HepG2 (cell line): ENCODE measurements at regions not wholly inside any gene's neighbourhood (a gene's known extent, or its start where the extent isn't known, plus 50 kb on each side); places are given as distances from the start of the nearest gene placed in this dataset.

Experiments used
- ATAC-seq: fragments of 200-7000 bp; cut with Tn5 transposase; 3 replicates; pipeline ENCODE4 v1.9.1; 2020; ENCODE audit warnings: mild to moderate bottlenecking, moderate library complexity
- BruUV-seq: library from RNA; stranded (reverse); fragments of 400-500 nt; replicated peaks from 2 replicates; lab custom pipeline; 2021; lab: Mats Ljungman, UMichigan
- CTCF ChIA-PET: fragments of 300-600 bp; formaldehyde crosslinking; extraction: SDS; loops from one replicate; lab custom pipeline; 2021; ENCODE audit warnings: low total read pairs, inconsistent platforms, low intra/inter-chr PET ratio; lab: Yijun Ruan, JAX
- POLR2A ChIA-PET: fragments of 350-600 bp; sonication (Branson Sonifier 250); formaldehyde crosslinking; loops from one replicate; lab custom pipeline; 2020; ENCODE audit warnings: antibody characterized with exemption, inconsistent platforms; lab: Yijun Ruan, JAX
- DNase-seq: peaks from one replicate; pipeline ENCODE4 v3.0.0-alpha.2; 2015; ENCODE audit warnings: low spot score
- FAIRE-seq: peaks from 3 replicates; lab custom pipeline; 2011; peaks lifted over from hg19 to GRCh38; lab: Jason Lieb, UNC
- H2AFZ ChIP-seq: one replicate; pipeline ENCODE4 v1.6.1; 2011; ENCODE audit warnings: low read length, inconsistent platforms
- H3K27ac ChIP-seq: fragments of 300-600 bp; 3 replicates; pipeline ENCODE4 v1.8.0; 2011; ENCODE audit warnings: mixed run types, mild to moderate bottlenecking, mixed read lengths, low read length, inconsistent platforms; ENCODE audit not compliant: insufficient read depth; ENCODE audit errors: extremely low read length
- H3K27me3 ChIP-seq, 2 experiments: fragments of 200-600 bp in 1 of 2; 2 replicates in 1 of 2; 3 replicates in 1 of 2; pipeline versions ENCODE4 v1.6.0 to v1.8.0; 2011; ENCODE audit warnings: low read length in 2 of 2, mild to moderate bottlenecking in 2 of 2, moderate library complexity in 2 of 2, inconsistent platforms in 1 of 2; ENCODE audit not compliant: insufficient read depth in 2 of 2, control insufficient read depth in 1 of 2
- H3K36me3 ChIP-seq, 2 experiments: fragments of 200-600 bp in 1 of 2; replicated peaks in 1 of 2; 2 replicates in 1 of 2; 3 replicates in 1 of 2; pipeline versions ENCODE4 v1.5.1 to v1.8.0; 2011; ENCODE audit warnings: low read length in 2 of 2, inconsistent platforms in 1 of 2; ENCODE audit not compliant: insufficient read depth in 2 of 2, control insufficient read depth in 1 of 2
- H3K4me1 ChIP-seq: 2 replicates; pipeline ENCODE4 v1.5.1; 2012; ENCODE audit warnings: low read length, inconsistent platforms; ENCODE audit not compliant: insufficient read depth
- H3K4me2 ChIP-seq: 2 replicates; pipeline ENCODE4 v1.6.0; 2011; ENCODE audit warnings: low read depth, low read length, inconsistent platforms
- H3K4me3 ChIP-seq, 3 experiments: fragments of 200-600 bp in 1 of 3; sonication (generic), shearing (Covaris generic) in 1 of 3; replicated peaks in 1 of 3; 2 replicates each; pipeline ENCODE4 v1.5.1; 2011 to 2016; ENCODE audit warnings: low read length in 3 of 3, inconsistent platforms in 2 of 3, low read depth in 2 of 3, mild to moderate bottlenecking in 2 of 3, control low read depth in 1 of 3, mixed read lengths in 1 of 3; ENCODE audit not compliant: insufficient read depth in 1 of 3
- H3K79me2 ChIP-seq: one replicate; pipeline ENCODE4 v1.6.1; 2011; ENCODE audit warnings: low read length, inconsistent platforms; ENCODE audit not compliant: insufficient read depth
- H3K9ac ChIP-seq: 2 replicates; pipeline ENCODE4 v1.6.0; 2011; ENCODE audit warnings: mild to moderate bottlenecking, low read depth, low read length, inconsistent platforms; ENCODE audit not compliant: insufficient read depth
- H3K9me3 ChIP-seq: 2 replicates; pipeline ENCODE4 v1.5.1; 2012; ENCODE audit warnings: mild to moderate bottlenecking, low read length
- H4K20me1 ChIP-seq: 2 replicates; pipeline ENCODE4 v1.6.0; 2011; ENCODE audit warnings: inconsistent platforms, mild to moderate bottlenecking, low read length, moderate library complexity; ENCODE audit not compliant: insufficient read depth
- ZNF501 ChIP-seq: sonication (generic); formaldehyde crosslinking; IDR thresholded peaks from 2 replicates; pipeline ENCODE4 v1.5.1; 2020; ENCODE audit warnings: mild to moderate bottlenecking, moderate library complexity, missing genetic modification reagents
- ZNF589 ChIP-seq: sonication (generic); formaldehyde crosslinking; conservative IDR thresholded peaks from 2 replicates; pipeline ENCODE4 v1.8.0; 2022; ENCODE audit warnings: mild to moderate bottlenecking, moderate library complexity, missing genetic modification reagents
- ZNF710 ChIP-seq: sonication (generic); formaldehyde crosslinking; IDR thresholded peaks from 2 replicates; pipeline ENCODE4 v1.5.0; 2020; ENCODE audit warnings: mild to moderate bottlenecking, missing genetic modification reagents, borderline replicate concordance
- WGBS: methylation state at CpG from one replicate; pipeline ENCODE4 v1.1.6; 2017; ENCODE audit warnings: low lambda C conversion rate; 5-methylcytosine and 5-hydroxymethylcytosine counted together
- in situ Hi-C: cut with HindIII; loops from 2 replicates; pipeline ENCODE4 v1.10.0; 2017; ENCODE audit warnings: low pct_unique_long_range_greater_than_20kb; ENCODE audit not compliant: extremely low pct_ligation_motif_present
- intact Hi-C: fragments of 100-400 bp; cut with micrococcal nuclease; formaldehyde crosslinking; loops from one replicate; pipeline ENCODE4 v1.10.0; 2022; ENCODE audit not compliant: unreplicated experiment
- TF ChIP-seq, protein P1 (sequence below): sonication (generic); formaldehyde crosslinking; IDR thresholded peaks from 2 replicates; pipeline ENCODE4 v1.8.1; 2023; ENCODE audit warnings: mild to moderate bottlenecking, moderate library complexity, missing genetic modification reagents
- TF ChIP-seq, protein P2 (sequence below): sonication (generic); formaldehyde crosslinking; IDR thresholded peaks from 2 replicates; pipeline ENCODE4 v1.4.0; 2020; ENCODE audit warnings: missing genetic modification reagents; ENCODE audit errors: not compliant biosample characterization

GRCh38 chr2:183803596-183803995 lies 679.4 kb downstream of the NUP35 start (continued):
- TF ChIP-seq ZNF589 (CRISPR knock-in tag) = no peak
- TF ChIP-seq, protein P1, sequence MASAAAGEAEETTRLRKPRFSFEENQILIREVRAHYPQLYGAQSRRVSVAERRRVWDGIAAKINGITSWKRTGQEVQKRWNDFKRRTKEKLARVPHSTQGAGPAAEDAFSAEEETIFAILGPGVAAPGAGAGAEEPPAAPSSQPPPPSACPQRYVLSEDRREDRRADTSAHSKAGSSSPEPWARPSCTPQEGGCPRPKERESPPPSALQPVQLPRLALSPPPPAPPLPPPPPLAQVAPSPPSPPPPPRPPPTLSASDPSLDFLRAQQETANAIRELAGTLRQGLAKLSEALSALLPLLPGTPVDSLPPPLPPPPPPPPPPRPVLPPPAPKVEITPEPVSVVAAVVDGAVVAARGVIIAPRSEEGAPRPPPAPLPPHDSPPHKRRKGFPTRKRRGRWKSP (CRISPR knock-in tag) = no peak

DNA sequence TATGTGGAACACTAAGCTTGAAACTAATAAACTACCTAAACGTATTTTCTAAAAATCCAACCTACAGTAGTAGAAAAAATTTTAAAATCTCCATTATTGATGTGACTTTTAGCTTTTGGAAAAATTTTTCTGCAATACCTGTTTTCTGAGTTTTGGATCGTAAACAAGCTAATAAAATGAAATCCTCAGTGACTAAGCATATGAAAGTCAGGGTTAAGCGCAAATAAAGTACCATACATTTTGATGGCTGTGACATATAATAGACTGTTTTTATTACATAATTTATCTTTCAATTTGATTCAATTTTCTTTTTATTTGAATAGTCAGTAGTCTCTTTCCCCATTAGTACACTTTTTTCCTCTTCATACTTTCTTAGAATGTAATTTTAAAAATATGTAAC lies 683.6 kb downstream of the NUP35 start:
- H3K4me1 ChIP-seq = no peaks in the 10 kb centered on the region
- ATAC-seq (no peak), DNase-seq (no peak), FAIRE-seq (no peak)
- TF ChIP-seq ZNF501 (CRISPR knock-in tag) = no peak
- TF ChIP-seq, protein P2, sequence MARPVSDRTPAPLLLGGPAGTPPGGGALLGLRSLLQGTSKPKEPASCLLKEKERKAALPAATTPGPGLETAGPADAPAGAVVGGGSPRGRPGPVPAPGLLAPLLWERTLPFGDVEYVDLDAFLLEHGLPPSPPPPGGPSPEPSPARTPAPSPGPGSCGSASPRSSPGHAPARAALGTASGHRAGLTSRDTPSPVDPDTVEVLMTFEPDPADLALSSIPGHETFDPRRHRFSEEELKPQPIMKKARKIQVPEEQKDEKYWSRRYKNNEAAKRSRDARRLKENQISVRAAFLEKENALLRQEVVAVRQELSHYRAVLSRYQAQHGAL (CRISPR knock-in tag) = no peak
- TF ChIP-seq ZNF710 = no peak
- no TSS peak for BruUV-seq
- H3K9me3 ChIP-seq = peaks cover 15% of the 10 kb centered on the region
- no peak overlapping the region for H3K9ac ChIP-seq
- intact Hi-C loops = no loop called here
- H4K20me1 ChIP-seq = no peaks in the 10 kb centered on the region
- in situ Hi-C loops = no loop called here
- WGBS = 2% methylated on average over 3 of the region's 3 CpGs
- ChIA-PET CTCF (no interaction called here), POLR2A (no interaction called here)
- no peak overlapping the region for H3K4me3 ChIP-seq
- H2AFZ ChIP-seq = no peak overlapping the region
- H3K27me3 ChIP-seq = no peaks in the 10 kb centered on the region
- H3K27ac ChIP-seq = no peak overlapping the region
- H3K79me2 ChIP-seq = no peaks in the 10 kb centered on the region
- no peak overlapping the region for H3K4me2 ChIP-seq
- no peaks in the 10 kb centered on the region for H3K36me3 ChIP-seq
